ENCODE measurements at regions not wholly inside any gene's neighbourhood (a gene's known extent, or its start where the extent isn't known, plus 50 kb on each side); places are given as distances from the start of the nearest gene placed in this dataset.

DNA sequence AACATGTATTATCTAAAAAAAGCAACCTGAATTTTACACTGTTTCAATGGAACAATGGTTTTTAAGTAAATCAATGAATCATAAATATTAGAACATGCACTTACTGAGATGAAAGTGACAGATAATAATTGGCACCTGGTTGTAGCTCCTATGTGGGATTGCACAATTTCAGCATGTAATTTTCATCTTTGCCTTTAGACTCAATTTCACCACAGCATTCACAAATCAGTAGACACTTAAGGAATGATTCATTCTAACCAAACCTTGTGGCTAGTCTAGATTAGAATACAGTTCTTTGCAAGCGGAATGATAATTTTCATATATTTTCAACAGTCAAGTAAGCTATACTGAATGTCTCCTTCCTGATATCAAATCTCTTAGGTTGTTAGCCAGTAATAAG, 853.4 kb downstream of the KCNT2 start:
- Histone ChIP-seq H3K27ac (no peak overlapping the region), H3K27me3 (no peaks in the 10 kb centered on the region), H3K36me3 (no peaks in the 10 kb centered on the region), H3K4me1 (no peaks in the 10 kb centered on the region), H3K9me3 (no peaks in the 10 kb centered on the region), H3K4me3 (replicated peaks in 1 of 3) (no peak overlapping the region)
- TF ChIP-seq POLR2A (IDR thresholded peaks at IDR 0.05) (no peak), CTCF (IDR thresholded peaks at IDR 0.05) (no peak)
- intact Hi-C loops (cut with DNase I), result no loop called here
- 94 to 98% methylated on average over 1 of the region's 1 CpG for WGBS, 2 donors
- no peak for DNase-seq

- no peak overlapping the region for H3K27ac ChIP-seq
- H3K4me3 ChIP-seq (replicated peaks in 1 of 3), result no peak overlapping the region
- WGBS, 2 donors, result 79 to 88% methylated on average over 4 of the region's 4 CpGs
- TF ChIP-seq POLR2A (IDR thresholded peaks at IDR 0.05), result no peak
- no peak for TF ChIP-seq CTCF (IDR thresholded peaks at IDR 0.05)
- no peaks in the 10 kb centered on the region for H3K27me3 ChIP-seq
- no peak for DNase-seq
- intact Hi-C loops (cut with DNase I), result no loop called here
- H3K9me3 ChIP-seq, result no peaks in the 10 kb centered on the region
- no peaks in the 10 kb centered on the region for H3K4me1 ChIP-seq
- H3K36me3 ChIP-seq, result no peaks in the 10 kb centered on the region
Observed at GRCh38 chr1:195754303-195754702, 853.9 kb downstream of the KCNT2 start.

DNA sequence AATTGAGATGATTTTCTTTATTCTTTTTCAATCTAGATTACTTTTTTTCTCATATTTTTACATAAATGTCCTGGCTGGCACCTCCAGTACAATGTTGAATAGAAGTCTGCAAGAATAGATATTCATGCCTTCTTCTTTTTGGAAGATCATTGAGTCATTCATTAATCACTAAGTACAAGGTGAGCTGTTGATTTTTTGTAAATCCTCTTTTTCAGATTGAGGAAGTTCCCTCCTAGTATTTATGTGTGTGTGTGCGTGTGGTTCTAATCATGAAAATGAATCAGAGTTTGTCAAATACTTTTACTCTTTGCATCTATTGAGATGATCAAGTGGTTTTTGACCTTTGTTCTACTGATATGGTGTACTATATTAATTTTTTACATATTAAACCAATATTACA, 859.3 kb downstream of the KCNT2 start:
- no peak for TF ChIP-seq POLR2A (IDR thresholded peaks at IDR 0.05)
- TF ChIP-seq CTCF (IDR thresholded peaks at IDR 0.05), result no peak

DNA sequence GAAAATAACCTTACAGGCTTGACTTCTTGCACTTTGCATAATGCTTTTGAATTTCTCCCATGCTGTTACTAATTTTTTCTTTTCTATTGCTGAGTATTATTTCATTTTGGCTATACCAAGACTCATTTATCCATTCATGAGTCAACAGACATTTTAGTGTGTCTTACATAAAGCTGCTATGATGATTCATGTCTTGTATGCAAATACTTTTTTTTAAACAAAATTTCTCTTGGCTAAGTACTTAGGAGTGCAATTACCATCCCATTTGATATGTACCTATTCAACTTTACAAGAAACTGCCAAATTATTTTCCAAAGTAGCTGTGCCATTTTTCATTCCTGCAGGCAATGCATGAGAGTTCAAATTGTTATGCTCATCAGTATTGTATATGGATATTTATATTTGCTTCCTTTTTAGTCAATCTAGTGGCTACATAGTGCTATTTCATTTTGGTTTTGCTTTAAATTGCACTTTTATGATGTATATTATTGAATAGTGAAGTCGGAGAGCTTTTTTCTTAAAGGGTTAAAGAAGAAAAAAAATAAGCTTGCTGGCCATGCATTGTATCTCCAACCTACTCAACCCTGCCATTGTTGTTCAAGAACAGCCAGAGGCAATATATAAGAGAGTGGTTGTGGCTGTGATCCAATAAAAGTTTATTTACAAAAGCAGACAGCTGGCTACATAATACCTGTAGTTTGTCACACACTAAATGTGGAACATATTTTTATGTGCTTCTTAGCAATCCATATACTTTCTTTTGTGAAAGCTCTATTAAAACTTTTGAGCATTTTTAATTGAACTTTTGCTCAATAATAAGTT, 862.8 kb downstream of the KCNT2 start:
- Histone ChIP-seq H3K4me1 (no peaks in the 10 kb centered on the region), H3K36me3 (no peaks in the 10 kb centered on the region), H3K4me3 (replicated peaks in 1 of 3) (no peak overlapping the region), H3K9me3 (no peaks in the 10 kb centered on the region), H3K27ac (no peak overlapping the region), H3K27me3 (no peaks in the 10 kb centered on the region)
- intact Hi-C loops (cut with DNase I), result no loop called here
- WGBS, 2 donors, result 69 to 75% methylated on average over 1 of the region's 1 CpG
- no peak for DNase-seq
- TF ChIP-seq POLR2A (IDR thresholded peaks at IDR 0.05) (no peak), CTCF (IDR thresholded peaks at IDR 0.05) (no peak)

More for the DNA sequence above, 859.3 kb downstream of the KCNT2 start:
- no peak overlapping the region for H3K4me3 ChIP-seq (replicated peaks in 1 of 3)
- no peaks in the 10 kb centered on the region for H3K9me3 ChIP-seq
- no peak for DNase-seq
- H3K4me1 ChIP-seq, result no peaks in the 10 kb centered on the region
- intact Hi-C loops (cut with DNase I), result no loop called here
- H3K27me3 ChIP-seq, result no peaks in the 10 kb centered on the region
- no peak overlapping the region for H3K27ac ChIP-seq
- WGBS, 2 donors, result 93 to 97% methylated on average over 1 of the region's 1 CpG
- H3K36me3 ChIP-seq, result no peaks in the 10 kb centered on the region

GRCh38 chr1:195744256-195744655, 864.0 kb downstream of the KCNT2 start:
- H3K36me3 ChIP-seq, result no peaks in the 10 kb centered on the region
- WGBS, 2 donors, result 86 to 88% methylated on average over 4 to 6 of the region's 6 CpGs
- TF ChIP-seq POLR2A (IDR thresholded peaks at IDR 0.05) (no peak), CTCF (IDR thresholded peaks at IDR 0.05) (no peak)

More at GRCh38 chr1:195744256-195744655, 864.0 kb downstream of the KCNT2 start:
- H3K27ac ChIP-seq, result no peak overlapping the region
- intact Hi-C loops (cut with DNase I), result no loop called here
- no peaks in the 10 kb centered on the region for H3K9me3 ChIP-seq
- DNase-seq, result no peak
- no peaks in the 10 kb centered on the region for H3K27me3 ChIP-seq
- H3K4me3 ChIP-seq (replicated peaks in 1 of 3), result no peak overlapping the region
- H3K4me1 ChIP-seq, result no peaks in the 10 kb centered on the region

Data from thyroid gland (tissue), 4 donors.